ENCODE measurements at regions not wholly inside any gene's neighbourhood (a gene's known extent, or its start where the extent isn't known, plus 50 kb on each side); places are given as distances from the start of the nearest gene placed in this dataset.

GRCh38 chr18:4672162-4672561, 217.1 kb upstream of the DLGAP1 start:
- H3K4me3 ChIP-seq (ENCODE audit: low read depth, low read length), result no peak overlapping the region
- TF ChIP-seq CTCF (IDR thresholded peaks at IDR 0.05; ENCODE audit: insufficient read depth, low read depth, low read length, missing control alignments), result no peak
- DNase-seq (ENCODE audit: low read depth), result peak; percentile 3

GRCh38 chr18:4658804-4659203, 203.7 kb upstream of the DLGAP1 start:
- no peak overlapping the region for H3K4me3 ChIP-seq (ENCODE audit: low read depth, low read length)
- TF ChIP-seq CTCF (IDR thresholded peaks at IDR 0.05; ENCODE audit: insufficient read depth, low read depth, low read length, missing control alignments), result no peak
- no peak for DNase-seq (ENCODE audit: low read depth)

GRCh38 chr18:4653418-4653817, 198.3 kb upstream of the DLGAP1 start:
- DNase-seq (ENCODE audit: low read depth), result no peak
- TF ChIP-seq CTCF (IDR thresholded peaks at IDR 0.05; ENCODE audit: insufficient read depth, low read depth, low read length, missing control alignments), result no peak
- H3K4me3 ChIP-seq (ENCODE audit: low read depth, low read length), result no peak overlapping the region

GRCh38 chr18:4641771-4642368, 186.8 kb upstream of the DLGAP1 start:
- DNase-seq (ENCODE audit: low read depth), result no peak
- TF ChIP-seq CTCF (IDR thresholded peaks at IDR 0.05; ENCODE audit: insufficient read depth, low read depth, low read length, missing control alignments), result no peak
- H3K4me3 ChIP-seq (ENCODE audit: low read depth, low read length), result no peak overlapping the region

GRCh38 chr18:4640349-4641012, 185.4 kb upstream of the DLGAP1 start:
- peak; percentile 41 for DNase-seq (ENCODE audit: low read depth)
- TF ChIP-seq CTCF (IDR thresholded peaks at IDR 0.05; ENCODE audit: insufficient read depth, low read depth, low read length, missing control alignments), result no peak
- no peak overlapping the region for H3K4me3 ChIP-seq (ENCODE audit: low read depth, low read length)

GRCh38 chr18:4639628-4640310, 184.7 kb upstream of the DLGAP1 start:
- no peak for TF ChIP-seq CTCF (IDR thresholded peaks at IDR 0.05; ENCODE audit: insufficient read depth, low read depth, low read length, missing control alignments)
- no peak overlapping the region for H3K4me3 ChIP-seq (ENCODE audit: low read depth, low read length)
- DNase-seq (ENCODE audit: low read depth), result peak; percentile 89
